NCI-H748 (cell line): ENCODE measurements at regions not wholly inside any gene's neighbourhood (a gene's known extent, or its start where the extent isn't known, plus 50 kb on each side); places are given as distances from the start of the nearest gene placed in this dataset.

Experiments used
- DNase-seq: peaks from one replicate; lab custom pipeline; 2025; ENCODE audit not compliant: unreplicated experiment; lab: John Stamatoyannopoulos, UW

- DNase-seq = peak; percentile 19
Measured at GRCh38 chr10:83153714-83154113, 985.6 kb upstream of the GHITM start.

- no peak for DNase-seq
Measured at GRCh38 chr10:83164156-83164555, 975.2 kb upstream of the GHITM start.

DNA sequence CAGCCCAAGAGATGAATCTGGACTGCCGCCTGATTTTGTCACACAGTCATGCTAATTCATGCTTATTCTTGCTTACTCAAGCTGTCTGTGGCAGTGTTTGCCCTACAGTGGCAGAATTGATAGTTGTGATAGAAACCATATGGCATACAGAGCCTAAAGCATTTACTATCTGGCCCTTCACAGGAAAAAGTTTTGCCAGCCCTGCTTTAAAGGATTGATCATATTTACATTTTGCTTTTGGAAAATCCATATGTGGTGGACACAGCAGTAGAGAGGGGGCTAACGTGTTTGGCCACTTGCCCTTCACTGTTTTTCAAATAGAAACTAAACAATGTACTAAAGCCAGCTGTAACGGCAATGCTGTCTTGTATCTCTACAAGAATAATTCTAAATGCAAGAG, 974.0 kb upstream of the GHITM start:
- DNase-seq = no peak

- peak; percentile 8 for DNase-seq
Measured at GRCh38 chr10:83166344-83166743, 973.0 kb upstream of the GHITM start.

- no peak for DNase-seq
Measured at GRCh38 chr10:83167081-83167480, 972.2 kb upstream of the GHITM start.

GRCh38 chr10:83176901-83177300, 962.4 kb upstream of the GHITM start:
- no peak for DNase-seq

GRCh38 chr10:83178526-83178925, 960.8 kb upstream of the GHITM start:
- DNase-seq = no peak

GRCh38 chr10:83179371-83179770, 959.9 kb upstream of the GHITM start:
- no peak for DNase-seq

DNA sequence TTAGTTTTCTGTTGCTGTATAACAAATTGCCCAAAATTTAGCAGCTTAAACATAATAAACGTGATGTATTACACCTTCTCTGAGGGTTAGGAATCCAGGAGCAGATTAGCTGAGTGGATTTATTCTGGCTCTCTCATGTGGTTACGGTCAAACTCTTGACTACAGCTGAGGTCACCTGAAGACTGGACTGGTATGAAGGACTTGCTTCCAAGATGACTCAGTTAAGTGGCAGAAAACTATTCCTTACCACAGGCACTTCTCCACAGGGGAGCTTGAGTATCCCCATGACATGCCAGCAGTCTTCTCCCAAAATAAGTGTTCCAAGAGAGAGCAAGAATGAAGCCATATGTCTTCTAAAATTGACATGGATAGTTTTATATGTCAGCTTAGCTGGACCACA, 957.2 kb upstream of the GHITM start:
- no peak for DNase-seq

- DNase-seq = no peak
Measured at GRCh38 chr10:83184641-83185040, 954.7 kb upstream of the GHITM start.

DNA sequence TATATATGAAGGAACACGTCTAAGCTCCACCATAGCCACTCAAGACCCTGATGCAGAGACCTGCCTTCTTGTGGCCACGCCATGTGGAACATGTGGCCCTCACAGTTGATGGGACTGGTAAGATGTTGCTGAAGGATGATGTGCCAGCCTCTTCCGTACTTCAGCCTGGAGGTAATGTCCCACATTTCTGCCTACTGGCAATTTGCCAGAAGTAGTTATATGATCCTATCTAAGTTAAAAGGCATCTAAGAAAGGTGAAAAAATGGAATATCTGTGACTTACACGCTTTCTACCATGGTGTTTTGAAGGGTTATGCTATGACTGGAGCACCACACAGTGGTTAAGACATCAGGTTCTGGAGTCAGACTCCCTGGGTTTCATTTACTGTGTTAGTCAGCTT, 948.7 kb upstream of the GHITM start:
- no peak for DNase-seq

- no peak for DNase-seq
Measured at GRCh38 chr10:83193026-83193425, 946.3 kb upstream of the GHITM start.

- DNase-seq = no peak
Measured at GRCh38 chr10:83195021-83195420, 944.3 kb upstream of the GHITM start.

DNA sequence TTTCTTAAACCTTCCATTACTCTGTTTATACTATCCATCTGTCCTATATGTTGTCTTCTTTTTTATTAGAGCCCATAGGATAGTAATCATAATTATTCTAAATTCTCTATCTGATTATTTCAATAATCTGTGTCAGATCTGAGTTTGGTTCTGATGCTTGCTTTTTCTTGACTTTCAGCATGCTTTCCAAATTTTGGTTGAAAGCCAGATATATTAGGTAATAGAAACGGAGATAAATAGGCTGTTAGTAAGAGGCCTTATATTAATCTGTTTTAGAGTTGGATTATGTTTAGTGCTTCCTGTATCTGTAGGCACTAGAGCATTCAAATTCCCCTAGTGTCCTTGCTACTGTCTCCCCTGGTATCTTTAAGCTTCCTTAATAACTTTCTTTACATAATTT, 939.9 kb upstream of the GHITM start:
- DNase-seq = no peak

DNA sequence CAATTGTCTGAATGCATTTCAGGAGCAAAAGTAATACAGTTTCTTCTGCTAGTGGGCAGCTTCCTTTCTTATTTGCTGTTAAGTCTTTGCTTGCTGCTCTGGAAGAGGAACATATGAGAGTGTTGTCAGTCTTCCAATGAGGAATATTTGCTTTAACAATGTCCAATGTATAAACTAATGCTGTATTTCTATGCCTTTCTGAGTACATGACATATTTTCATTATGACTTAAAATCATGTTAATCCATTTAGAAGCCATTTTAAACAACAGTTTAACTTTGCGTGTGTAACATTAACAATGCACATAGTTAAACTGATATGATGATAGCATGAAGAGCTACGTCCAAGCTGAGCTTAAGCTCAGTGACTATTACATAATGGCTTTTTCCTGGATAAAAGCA, 933.4 kb upstream of the GHITM start:
- no peak for DNase-seq

DNA sequence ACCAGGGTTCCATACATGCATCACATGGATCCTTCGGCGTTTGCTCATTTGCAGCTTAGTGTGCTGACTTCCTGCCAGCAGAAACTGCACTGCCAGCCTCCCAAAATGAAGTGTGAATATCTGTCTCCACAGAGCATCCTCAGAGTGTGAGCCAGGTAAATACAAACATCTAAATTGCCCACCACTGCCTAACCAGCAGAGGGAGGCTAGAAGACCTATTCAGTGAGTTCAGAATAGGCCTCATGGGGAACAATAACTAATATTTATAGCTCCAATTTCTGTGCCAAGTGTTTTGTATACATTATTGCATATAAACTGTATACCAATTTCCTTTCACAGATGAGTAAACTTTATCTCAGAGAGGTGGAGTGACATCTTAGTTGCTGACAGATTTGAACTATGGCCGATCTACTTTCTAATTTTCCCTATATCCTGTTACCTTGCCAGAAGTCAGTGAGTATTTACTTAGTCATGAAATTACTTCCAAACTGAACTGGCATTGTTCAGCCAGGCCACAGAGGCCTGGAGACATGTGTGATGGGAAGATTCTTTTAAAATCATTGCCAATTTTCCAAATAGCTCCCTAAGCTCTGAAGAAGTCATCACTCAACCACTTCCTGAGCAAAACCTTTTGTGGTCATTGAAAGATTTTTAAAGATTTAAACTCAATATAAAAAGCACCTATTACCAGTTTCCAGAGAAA, 926.5 kb upstream of the GHITM start:
- DNase-seq = no peak

DNA sequence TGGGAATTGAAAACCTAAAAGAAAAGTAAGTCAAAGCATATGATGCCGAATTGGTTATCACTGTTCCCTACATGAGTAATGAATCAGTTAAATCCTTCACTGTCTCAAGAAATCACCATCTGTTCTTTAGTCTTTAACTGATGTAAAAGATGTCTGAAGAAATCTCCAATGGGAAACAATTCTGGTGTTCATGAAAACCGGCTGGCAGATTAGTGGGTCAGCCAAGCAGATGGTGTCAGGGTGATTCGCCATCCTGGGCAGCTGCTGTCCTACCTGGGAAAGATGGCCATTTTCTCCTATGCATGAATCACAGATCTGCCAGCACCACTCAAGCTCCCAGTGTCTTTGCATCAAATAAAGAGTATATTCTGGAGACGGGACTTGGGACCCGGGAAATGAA, 925.2 kb upstream of the GHITM start:
- no peak for DNase-seq

DNA sequence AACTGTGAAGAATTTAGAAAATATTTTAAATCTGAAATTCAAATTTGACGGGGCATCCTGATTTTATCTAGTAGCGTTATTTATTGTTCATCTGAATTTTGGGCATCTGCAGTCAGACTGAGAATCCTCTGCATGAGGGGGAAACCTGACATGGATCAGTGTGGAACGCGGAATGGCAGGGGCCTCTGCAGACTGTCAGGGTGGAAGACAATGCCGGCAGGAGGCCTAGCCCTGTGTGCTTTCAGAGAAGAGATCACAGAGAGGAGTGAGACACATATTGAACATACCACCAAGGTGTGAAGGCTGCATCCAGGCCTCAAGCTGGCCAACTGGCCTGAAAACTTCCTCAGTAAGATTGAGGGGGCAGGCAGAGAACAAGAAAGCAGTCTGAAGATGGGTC, 921.1 kb upstream of the GHITM start:
- no peak for DNase-seq

DNA sequence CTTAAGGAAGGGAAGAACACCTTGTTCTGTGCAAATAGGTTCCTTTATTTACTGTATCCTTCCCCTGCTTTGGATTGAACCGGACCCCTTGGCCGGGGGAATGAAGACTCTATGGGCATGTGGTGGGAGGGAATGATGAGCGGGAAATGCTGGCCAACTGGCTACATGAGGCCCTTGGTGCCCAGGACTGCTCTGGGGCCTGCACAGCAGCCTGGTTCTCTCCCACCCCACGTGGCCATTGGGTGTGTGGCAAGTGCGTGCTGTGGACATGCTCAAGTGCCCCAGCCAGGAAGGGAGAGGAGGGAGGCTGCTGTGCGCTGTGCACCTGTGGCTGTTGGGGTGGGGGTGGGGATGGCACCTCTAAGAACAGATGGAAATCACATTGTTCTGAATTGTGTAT, 917.0 kb upstream of the GHITM start:
- DNase-seq = no peak

- no peak for DNase-seq
Measured at GRCh38 chr10:83222832-83223742, 916.2 kb upstream of the GHITM start.

- DNase-seq = no peak
Measured at GRCh38 chr10:83225781-83226180, 913.5 kb upstream of the GHITM start.

DNA sequence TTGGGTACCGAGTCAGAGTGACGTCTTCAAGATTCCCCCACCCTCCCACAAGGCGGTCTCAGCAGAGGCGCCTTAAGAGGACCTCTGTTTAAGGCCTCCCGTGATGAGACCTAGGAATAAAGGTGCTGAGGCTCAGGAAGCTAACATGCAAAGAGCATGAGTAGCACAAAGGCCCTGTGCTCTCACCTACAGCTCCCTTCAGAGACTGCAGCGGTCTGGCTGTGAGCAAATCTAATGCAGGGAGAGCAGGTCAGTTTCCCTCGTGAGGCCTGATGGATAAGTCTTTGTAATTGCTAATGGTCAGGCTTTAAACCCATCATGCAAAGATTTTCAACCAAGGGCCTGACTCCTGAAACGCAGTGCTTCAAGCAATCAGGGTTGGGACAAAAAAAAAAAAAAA, 909.3 kb upstream of the GHITM start:
- no peak for DNase-seq
